Fibroblast of the aortic adventitia (primary cell): ENCODE measurements at regions not wholly inside any gene's neighbourhood (a gene's known extent, or its start where the extent isn't known, plus 50 kb on each side); places are given as distances from the start of the nearest gene placed in this dataset.

Source experiments
- DNase-seq: peaks from one replicate; pipeline ENCODE4 v3.0.0-alpha.2; 2010; ENCODE audit warnings: low read depth
- H3K4me3 ChIP-seq: 2 replicates; pipeline ENCODE4 v1.5.1; 2011; ENCODE audit warnings: low read depth, mild to moderate bottlenecking, control low read depth, low read length, moderate library complexity
- CTCF ChIP-seq: IDR thresholded peaks from 2 replicates; pipeline ENCODE4 v1.5.1; 2011; ENCODE audit warnings: mild to moderate bottlenecking, low read length, control low read depth, inconsistent platforms; ENCODE audit not compliant: insufficient read depth

DNA sequence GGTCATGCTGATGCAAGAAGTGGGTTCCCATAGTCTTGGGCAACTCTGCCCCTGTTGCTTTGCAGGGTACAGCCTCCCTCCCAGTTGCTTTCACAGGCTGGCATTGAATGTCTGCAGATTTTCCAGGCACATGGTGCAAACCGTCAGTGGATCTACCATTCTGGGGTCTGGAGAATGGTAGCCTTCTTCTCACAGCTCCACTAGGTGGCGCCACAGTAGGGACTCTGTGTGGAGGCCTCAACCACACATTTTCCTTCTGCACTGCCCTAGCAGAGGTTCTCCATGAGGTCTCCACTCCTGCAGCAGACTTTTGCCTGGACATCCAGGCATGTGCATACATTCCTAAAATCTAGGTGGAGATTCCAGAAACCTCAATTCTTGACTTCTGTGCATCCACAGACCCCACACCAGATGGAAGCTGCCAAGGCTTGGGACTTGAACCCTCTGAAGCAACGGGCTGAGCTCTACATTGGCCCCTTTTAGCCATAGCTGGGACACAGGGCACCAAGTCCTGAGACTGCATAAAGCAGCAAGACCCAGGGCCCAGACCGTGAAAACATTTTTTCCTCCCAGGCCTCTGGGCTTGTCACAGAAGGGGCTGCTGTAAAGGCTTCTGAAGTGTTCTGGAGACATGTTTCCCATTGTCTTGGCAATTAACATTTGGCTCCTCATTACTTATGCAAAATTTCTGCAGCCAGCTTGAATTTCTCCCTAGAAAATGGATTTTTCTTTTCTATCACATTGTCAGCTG, 466.2 kb upstream of the PBX1 start:
- peak; percentile 7 for DNase-seq
- no peak overlapping the region for H3K4me3 ChIP-seq
- peak; percentile 33 for TF ChIP-seq CTCF

- DNase-seq: no peak
- no peak overlapping the region for H3K4me3 ChIP-seq
- no peak for TF ChIP-seq CTCF
Observed at GRCh38 chr1:164093543-164093942, 465.4 kb upstream of the PBX1 start.

DNA sequence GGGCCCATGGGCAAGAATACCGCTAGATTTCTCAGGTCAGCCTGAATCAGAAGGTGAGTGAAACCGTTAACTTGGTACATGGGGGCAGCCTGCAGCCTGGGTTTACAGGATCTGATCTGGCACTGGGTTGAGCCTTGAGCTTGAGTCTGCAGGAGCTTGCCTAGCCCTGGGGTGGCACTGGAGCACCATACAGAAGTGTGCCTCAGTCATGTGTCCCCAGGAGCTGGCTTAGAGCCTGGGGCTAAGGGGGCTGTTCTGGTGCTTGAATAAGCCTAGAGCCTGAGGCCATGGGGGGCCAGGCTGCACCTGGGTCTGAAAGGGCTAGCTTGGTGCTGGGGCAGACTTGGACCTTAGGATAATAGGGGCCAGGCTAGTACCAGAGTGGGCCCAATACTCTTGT, 457.2 kb upstream of the PBX1 start:
- no peak for DNase-seq
- no peak overlapping the region for H3K4me3 ChIP-seq
- TF ChIP-seq CTCF: no peak

DNA sequence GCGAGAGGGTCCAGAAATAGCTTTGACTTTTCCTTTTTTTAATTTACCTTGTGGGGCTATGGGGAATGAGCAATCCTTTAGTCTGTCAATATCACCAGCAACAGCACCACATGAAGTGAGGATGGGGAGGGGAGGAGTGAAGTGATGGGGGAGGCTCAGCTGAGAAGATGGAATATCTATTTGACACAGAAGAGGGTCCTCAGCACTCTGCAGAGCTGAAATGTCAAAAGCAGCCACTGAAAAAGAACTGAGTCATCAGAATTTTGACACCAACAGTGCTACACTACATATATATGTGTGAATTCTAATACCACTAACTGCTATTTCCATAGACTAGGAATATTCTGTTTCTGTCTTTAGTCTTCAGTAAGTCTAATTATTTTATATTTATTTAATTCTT, 427.0 kb upstream of the PBX1 start:
- no peak for DNase-seq

DNA sequence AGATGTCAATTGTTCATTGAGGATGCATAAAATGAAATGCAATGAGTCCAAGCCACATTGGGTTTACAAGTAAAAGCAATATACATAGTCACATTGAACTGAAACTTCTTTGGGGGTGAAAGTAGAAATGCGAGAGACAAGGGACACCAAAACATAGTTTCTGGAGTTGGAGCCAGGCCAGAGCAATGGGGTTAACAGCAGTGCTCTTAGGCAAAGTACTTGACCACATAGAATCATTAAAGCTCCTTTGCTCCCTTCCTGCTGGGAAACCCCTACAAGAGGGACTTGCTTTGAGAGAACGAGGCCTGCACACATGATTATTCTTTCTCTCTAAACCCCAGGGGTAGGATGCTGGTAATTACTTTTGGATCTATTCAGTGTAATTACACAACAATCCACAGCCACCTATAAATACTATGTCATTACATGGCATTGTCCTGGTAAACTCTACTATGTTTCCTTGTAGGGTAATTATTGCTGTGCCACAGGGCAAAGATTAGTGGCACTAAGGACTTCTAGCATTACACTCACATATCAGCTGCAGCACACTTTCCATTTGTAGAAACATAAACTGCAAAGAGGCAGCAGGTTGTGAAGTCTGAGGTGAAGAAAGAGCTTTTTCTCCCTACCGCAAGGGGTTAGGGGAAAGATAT, 421.6 kb upstream of the PBX1 start:
- TF ChIP-seq CTCF: no peak
- H3K4me3 ChIP-seq: no peak overlapping the region
- DNase-seq: no peak

More for the DNA sequence above, 427.0 kb upstream of the PBX1 start:
- no peak overlapping the region for H3K4me3 ChIP-seq
- TF ChIP-seq CTCF: no peak

GRCh38 chr1:164141797-164142196, 417.2 kb upstream of the PBX1 start:
- DNase-seq: no peak
- TF ChIP-seq CTCF: no peak
- no peak overlapping the region for H3K4me3 ChIP-seq

DNA sequence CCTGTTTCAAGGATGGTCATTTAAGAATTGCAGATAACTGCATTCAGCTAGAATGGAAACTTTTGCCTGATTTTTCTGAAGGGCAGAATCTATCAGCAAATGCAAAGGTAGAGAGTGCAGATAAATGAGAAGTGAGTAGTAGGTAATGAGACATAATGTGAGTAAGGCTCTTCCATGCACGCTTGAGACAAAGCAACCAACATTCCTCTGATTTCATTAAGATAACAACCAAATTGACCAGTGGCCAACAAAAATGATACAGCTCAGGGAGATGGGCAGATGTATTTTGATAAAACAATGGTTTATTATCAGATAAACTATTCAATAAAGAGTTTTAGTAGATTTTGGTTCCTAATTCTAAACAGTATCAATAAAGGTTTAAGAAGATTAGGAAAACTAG, 404.4 kb upstream of the PBX1 start:
- DNase-seq: no peak
- H3K4me3 ChIP-seq: no peak overlapping the region
- TF ChIP-seq CTCF: no peak
